GM12801 (cell line): ENCODE measurements at regions not wholly inside any gene's neighbourhood (a gene's known extent, or its start where the extent isn't known, plus 50 kb on each side); places are given as distances from the start of the nearest gene placed in this dataset.

Source experiments
- TF ChIP-seq, protein P1 (sequence below): IDR thresholded peaks from one replicate; pipeline ENCODE4 v1.5.1; 2011; ENCODE audit warnings: control low read depth; ENCODE audit not compliant: insufficient read length; ENCODE audit errors: extremely low read depth

DNA sequence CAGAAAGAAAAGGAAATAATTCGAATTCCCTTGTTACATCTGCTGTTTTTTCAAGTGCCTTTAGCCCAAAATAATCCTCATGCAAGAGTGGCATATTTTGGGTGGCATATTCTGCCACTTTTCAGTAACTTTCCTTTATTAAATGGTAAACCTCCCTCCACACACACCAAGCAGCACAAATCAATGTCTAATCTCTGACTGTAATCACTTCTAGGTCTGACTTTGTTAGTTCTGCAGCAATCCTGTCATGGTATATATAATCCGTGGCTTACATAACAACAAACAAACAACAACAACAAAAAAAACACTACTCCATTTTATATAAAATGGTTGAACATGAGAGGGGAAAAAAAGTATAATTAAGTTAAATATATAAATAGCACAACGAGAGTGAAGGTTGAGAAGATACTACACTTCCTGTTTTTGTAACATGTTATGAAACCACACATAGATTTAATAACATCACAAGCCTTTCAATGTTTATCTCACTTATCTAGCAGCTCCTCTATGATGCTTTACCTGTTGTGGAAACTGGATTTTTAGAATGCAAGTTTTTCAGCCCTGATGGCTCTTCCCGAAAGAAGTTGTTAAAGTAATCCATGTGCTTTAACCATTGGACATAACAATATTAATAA, 715.4 kb downstream of the GRXCR1 start:
- TF ChIP-seq, protein P1, sequence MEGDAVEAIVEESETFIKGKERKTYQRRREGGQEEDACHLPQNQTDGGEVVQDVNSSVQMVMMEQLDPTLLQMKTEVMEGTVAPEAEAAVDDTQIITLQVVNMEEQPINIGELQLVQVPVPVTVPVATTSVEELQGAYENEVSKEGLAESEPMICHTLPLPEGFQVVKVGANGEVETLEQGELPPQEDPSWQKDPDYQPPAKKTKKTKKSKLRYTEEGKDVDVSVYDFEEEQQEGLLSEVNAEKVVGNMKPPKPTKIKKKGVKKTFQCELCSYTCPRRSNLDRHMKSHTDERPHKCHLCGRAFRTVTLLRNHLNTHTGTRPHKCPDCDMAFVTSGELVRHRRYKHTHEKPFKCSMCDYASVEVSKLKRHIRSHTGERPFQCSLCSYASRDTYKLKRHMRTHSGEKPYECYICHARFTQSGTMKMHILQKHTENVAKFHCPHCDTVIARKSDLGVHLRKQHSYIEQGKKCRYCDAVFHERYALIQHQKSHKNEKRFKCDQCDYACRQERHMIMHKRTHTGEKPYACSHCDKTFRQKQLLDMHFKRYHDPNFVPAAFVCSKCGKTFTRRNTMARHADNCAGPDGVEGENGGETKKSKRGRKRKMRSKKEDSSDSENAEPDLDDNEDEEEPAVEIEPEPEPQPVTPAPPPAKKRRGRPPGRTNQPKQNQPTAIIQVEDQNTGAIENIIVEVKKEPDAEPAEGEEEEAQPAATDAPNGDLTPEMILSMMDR: no peak

DNA sequence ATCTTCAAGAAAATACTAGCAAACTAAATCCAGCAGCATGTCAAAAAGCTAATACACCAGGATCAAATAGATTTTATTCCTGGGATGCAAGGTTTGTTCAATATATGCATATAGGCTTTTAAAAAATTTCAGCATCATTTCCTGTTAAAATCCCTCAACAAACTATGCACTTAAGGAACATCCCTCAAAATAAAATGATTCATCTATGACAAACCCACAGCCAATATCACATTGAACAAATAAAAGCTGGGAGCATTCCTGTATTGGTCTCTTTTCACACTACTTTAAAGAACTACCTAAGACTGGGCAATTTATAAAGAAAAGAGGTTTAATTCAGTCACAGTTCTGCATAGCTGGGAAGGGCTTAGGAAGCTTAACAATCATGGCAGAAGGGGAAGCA, 726.7 kb downstream of the GRXCR1 start:
- TF ChIP-seq, protein P1: no peak

DNA sequence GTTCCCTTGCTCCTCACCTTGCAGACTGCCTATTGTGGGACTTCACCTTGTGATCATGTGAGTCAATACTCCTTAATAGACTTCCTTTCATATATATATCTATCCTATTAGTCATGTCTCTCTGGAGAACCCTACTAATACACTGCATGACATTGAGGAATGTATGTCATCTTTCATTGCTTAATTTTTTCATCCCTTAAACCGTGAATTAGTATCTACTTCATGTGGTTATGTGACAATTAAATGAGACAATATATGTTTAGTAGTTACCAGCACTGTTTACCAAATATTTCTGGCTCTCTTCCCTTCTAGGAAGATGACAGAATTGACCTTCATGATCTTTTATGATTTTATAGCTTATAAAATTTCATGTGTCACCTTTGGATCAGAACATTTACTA, 759.5 kb downstream of the GRXCR1 start:
- TF ChIP-seq, protein P1: no peak

DNA sequence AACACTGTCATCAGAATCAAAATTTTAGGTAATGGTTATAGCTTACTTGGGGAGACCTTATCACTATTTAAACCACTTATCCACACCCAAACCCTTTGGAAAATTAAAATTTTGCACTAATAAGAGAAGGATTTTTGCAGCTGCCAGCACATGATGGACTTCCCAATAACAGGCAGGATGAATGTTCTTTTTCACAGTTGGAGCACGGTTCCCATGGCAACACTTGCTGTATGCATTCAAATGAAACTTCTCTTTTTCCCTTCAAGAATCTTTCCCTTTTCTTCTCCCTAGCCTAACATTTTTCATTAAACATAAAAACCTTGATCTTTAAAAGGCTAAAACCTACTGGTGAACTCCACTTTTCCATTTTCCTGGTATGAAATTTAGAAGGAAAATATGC, 768.2 kb downstream of the KCTD8 start:
- TF ChIP-seq, protein P1: no peak

DNA sequence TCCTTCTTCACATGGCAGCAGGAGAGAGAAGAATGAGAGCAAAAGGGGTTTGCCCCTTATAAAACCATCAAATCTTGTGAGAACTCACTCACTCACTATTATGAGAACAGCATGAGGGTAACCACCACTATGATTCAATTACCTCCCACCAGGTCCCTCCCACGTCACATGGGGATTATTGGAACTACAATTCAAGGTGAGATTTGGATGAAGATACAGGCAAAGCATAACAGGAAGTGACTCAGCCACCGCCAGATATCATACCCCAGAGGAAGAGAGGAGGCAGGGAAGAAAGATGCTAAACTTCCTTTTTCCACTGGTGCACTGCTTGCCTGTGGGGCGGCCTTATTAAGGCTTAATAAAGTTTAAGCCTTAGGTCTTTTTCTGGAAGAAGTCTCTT, 766.1 kb downstream of the KCTD8 start:
- TF ChIP-seq, protein P1: no peak

DNA sequence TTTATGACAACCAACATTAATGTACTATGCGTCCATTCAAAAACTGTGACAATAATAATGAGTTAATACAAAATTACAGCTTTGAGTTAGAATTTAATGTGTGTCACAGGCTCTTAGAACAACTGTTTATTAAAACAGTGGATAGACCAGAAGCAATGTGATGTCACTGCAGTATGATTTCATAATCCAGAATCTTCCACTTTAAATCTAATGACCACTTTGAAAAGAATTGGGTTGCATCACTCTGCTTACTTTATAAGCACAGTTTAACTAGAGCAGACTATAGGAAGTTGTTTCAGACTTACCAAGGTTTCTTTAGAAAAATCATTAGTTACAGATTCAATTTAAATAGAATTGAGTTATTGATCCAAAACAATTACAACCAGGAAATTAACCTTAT, 758.5 kb downstream of the KCTD8 start:
- TF ChIP-seq, protein P1: no peak

DNA sequence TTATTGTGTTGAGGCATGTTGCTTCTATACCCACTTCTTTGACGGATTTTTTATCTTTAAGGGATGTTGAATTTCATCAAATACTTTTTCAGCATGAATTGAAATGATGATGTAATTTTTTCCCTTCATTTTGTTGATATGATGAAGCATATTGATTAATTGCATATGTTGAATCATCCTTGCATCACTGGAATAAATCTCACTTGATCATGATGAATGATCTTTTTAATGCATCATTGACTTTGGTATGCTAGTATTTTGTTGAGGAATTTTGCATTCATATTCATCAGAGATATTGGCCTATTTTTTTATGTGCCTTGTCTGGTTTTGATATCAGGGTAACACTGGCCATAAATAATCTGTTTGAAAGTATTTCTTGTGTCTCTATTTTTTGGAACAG, 754.7 kb downstream of the KCTD8 start:
- TF ChIP-seq, protein P1: no peak
